DND-41 (cell line): ENCODE measurements at regions not wholly inside any gene's neighbourhood (a gene's known extent, or its start where the extent isn't known, plus 50 kb on each side); places are given as distances from the start of the nearest gene placed in this dataset.

Experiments used
- ATAC-seq: fragments of 200-7000 bp; cut with Tn5 transposase; 3 replicates; pipeline ENCODE4 v1.9.1; 2021; ENCODE audit warnings: low read depth; ENCODE audit not compliant: insufficient read depth
- DNase-seq: peaks from one replicate; pipeline ENCODE4 v3.0.0-alpha.2; 2020
- H2AFZ ChIP-seq: 2 replicates; pipeline ENCODE4 v1.6.0; 2012; ENCODE audit warnings: low read depth, low read length
- H3K27ac ChIP-seq: 2 replicates; pipeline ENCODE4 v1.5.1; 2012; ENCODE audit warnings: low read length, inconsistent platforms
- H3K27me3 ChIP-seq: fragments of 200-600 bp; sonication (generic); 2 replicates; pipeline ENCODE4 v1.6.0; 2012; ENCODE audit warnings: low read length, mild to moderate bottlenecking, inconsistent platforms; ENCODE audit not compliant: insufficient read depth, poor library complexity
- H3K36me3 ChIP-seq: 2 replicates; pipeline ENCODE4 v1.5.1; 2012; ENCODE audit warnings: low read length, inconsistent platforms; ENCODE audit not compliant: insufficient read depth
- H3K4me1 ChIP-seq: 2 replicates; pipeline ENCODE4 v1.5.1; 2012; ENCODE audit warnings: mild to moderate bottlenecking, low read length; ENCODE audit not compliant: insufficient read depth
- H3K4me2 ChIP-seq: 2 replicates; pipeline ENCODE4 v1.6.0; 2012; ENCODE audit warnings: mild to moderate bottlenecking, moderate library complexity, low read length, inconsistent platforms; ENCODE audit not compliant: insufficient read depth
- H3K4me3 ChIP-seq, 2 experiments: fragments of 200-600 bp in 1 of 2; shearing (Covaris generic) in 1 of 2; 2 replicates each; pipeline ENCODE4 v1.5.1; 2012 to 2016; ENCODE audit warnings: inconsistent platforms in 2 of 2, low read length in 2 of 2, mild to moderate bottlenecking in 2 of 2, low read depth in 1 of 2, moderate library complexity in 1 of 2
- H3K79me2 ChIP-seq: 2 replicates; pipeline ENCODE4 v1.6.0; 2012; ENCODE audit warnings: low read length, inconsistent platforms; ENCODE audit not compliant: insufficient read depth
- H3K9ac ChIP-seq: 2 replicates; pipeline ENCODE4 v1.6.0; 2012; ENCODE audit warnings: low read depth, mild to moderate bottlenecking, inconsistent platforms, low read length, moderate library complexity
- H3K9me3 ChIP-seq: 2 replicates; pipeline ENCODE4 v1.5.1; 2012; ENCODE audit warnings: low read length, moderate library complexity, mild to moderate bottlenecking, inconsistent platforms; ENCODE audit not compliant: insufficient read depth, severe bottlenecking
- H4K20me1 ChIP-seq: 2 replicates; pipeline ENCODE4 v1.6.0; 2012; ENCODE audit warnings: low read length; ENCODE audit not compliant: insufficient read depth
- EZH2 ChIP-seq: IDR thresholded peaks from 3 replicates; pipeline ENCODE4 v1.6.1; 2012; ENCODE audit warnings: borderline replicate concordance, low read depth, mild to moderate bottlenecking, moderate library complexity, low read length, inconsistent platforms; ENCODE audit not compliant: severe bottlenecking
- TF ChIP-seq, protein P1 (sequence below): IDR thresholded peaks from 2 replicates; pipeline ENCODE4 v1.5.1; 2012; ENCODE audit warnings: borderline replicate concordance, low read length, moderate library complexity, mild to moderate bottlenecking; ENCODE audit not compliant: poor library complexity, severe bottlenecking; ENCODE audit errors: extremely low read depth

DNA sequence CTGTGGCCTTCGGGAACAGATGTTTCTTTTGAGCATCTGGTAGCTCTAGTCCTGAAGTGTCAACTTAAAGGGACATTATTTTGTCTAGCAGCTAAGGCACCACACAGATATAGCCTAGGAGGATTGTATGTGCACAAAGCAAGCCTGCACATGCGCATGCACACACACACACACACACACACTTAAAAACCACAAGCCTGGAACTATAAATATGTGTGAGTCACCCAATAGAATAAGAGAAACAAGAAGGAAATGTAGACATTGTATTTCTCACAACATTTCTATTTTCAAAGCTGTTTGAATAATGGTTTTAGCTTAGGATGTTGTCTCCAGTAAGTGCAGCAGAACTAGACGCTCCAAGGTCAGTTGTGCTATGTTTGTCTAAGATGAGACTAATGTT lies 516.5 kb downstream of the SUCLA2 start:
- Histone ChIP-seq H3K27ac (no peak overlapping the region), H2AFZ (no peak overlapping the region), H3K9me3 (no peaks in the 10 kb centered on the region), H3K4me2 (no peak overlapping the region), H3K79me2 (no peaks in the 10 kb centered on the region), H3K4me1 (no peaks in the 10 kb centered on the region), H3K9ac (no peak overlapping the region), H3K4me3 (no peak overlapping the region), H3K27me3 (peaks cover 6% of the 10 kb centered on the region), H4K20me1 (no peaks in the 10 kb centered on the region), H3K36me3 (no peaks in the 10 kb centered on the region)
- TF ChIP-seq EZH2, result no peak
- TF ChIP-seq, protein P1, sequence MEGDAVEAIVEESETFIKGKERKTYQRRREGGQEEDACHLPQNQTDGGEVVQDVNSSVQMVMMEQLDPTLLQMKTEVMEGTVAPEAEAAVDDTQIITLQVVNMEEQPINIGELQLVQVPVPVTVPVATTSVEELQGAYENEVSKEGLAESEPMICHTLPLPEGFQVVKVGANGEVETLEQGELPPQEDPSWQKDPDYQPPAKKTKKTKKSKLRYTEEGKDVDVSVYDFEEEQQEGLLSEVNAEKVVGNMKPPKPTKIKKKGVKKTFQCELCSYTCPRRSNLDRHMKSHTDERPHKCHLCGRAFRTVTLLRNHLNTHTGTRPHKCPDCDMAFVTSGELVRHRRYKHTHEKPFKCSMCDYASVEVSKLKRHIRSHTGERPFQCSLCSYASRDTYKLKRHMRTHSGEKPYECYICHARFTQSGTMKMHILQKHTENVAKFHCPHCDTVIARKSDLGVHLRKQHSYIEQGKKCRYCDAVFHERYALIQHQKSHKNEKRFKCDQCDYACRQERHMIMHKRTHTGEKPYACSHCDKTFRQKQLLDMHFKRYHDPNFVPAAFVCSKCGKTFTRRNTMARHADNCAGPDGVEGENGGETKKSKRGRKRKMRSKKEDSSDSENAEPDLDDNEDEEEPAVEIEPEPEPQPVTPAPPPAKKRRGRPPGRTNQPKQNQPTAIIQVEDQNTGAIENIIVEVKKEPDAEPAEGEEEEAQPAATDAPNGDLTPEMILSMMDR, result no peak
- ATAC-seq (no peak), DNase-seq (no peak)

DNA sequence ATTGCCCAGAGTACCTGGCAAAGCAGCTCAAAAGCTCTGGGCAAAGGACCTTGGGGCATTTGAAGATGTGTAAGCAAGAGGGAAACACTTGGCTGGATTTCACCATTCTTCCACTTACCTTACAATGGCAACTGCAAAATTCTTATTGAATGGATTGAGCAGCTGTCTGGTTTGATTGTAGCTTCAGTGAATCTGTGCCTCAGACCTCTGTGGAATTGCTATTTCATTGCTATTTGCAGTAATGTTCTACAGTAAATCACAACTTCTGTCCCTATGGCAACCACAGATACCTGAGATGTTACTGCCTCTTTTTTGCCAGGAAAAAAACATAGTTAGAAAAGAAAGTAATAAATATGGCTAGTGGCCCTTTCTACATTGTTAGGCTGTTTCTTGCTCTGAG lies 519.5 kb downstream of the SUCLA2 start:
- Histone ChIP-seq H3K79me2 (no peaks in the 10 kb centered on the region), H2AFZ (no peak overlapping the region), H4K20me1 (no peaks in the 10 kb centered on the region), H3K9ac (no peak overlapping the region), H3K4me2 (no peak overlapping the region), H3K27ac (no peak overlapping the region), H3K4me1 (no peaks in the 10 kb centered on the region), H3K9me3 (no peaks in the 10 kb centered on the region), H3K4me3 (no peak overlapping the region), H3K27me3 (peaks cover 6% of the 10 kb centered on the region), H3K36me3 (no peaks in the 10 kb centered on the region)
- DNase-seq, result no peak
- ATAC-seq, result no peak
- TF ChIP-seq, protein P1, result no peak
- TF ChIP-seq EZH2, result no peak

DNA sequence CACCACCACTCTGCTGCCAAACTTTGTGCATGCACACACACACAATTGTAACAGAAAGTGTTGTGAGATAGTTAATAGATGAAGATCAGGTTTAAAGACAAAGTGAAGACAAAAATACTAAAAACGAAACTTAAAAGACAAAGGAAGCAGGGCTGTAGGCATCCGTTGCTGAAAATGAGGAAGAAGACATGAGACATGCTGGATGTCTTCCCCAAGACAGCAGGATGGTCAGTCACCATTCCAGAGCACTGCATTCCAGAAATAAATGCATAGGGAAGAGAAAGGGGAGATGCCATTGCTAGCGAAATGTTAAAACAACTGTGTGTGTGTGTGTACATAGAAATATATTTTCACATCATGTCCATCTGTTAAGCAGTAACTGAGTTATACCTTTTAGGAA lies 520.1 kb downstream of the SUCLA2 start:
- Histone ChIP-seq H3K27ac (no peak overlapping the region), H3K36me3 (no peaks in the 10 kb centered on the region), H3K4me1 (no peaks in the 10 kb centered on the region), H3K27me3 (peaks cover 6% of the 10 kb centered on the region), H3K4me2 (no peak overlapping the region), H4K20me1 (no peaks in the 10 kb centered on the region), H3K79me2 (no peaks in the 10 kb centered on the region), H3K4me3 (no peak overlapping the region), H3K9ac (no peak overlapping the region), H3K9me3 (no peaks in the 10 kb centered on the region), H2AFZ (no peak overlapping the region)
- no peak for DNase-seq
- no peak for TF ChIP-seq EZH2
- TF ChIP-seq, protein P1, result no peak
- ATAC-seq, result no peak

DNA sequence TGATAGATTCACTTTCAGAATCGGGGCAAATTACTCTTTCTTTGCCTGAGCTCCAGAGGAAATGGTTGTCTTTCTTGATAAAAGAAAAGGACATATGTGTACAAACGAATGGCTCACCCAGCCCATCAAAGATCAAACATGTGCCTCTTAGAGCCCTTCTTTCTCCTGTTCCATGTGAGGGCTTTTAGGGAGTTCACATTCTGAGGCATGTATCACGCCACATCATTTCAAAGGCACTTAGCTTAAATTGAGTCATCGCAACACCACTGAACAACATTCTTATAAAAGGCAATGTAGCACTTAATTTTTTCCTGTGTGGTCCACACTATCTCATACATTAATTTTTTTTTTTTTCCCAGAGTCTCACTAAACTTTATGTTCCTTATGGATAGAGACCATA lies 521.0 kb downstream of the SUCLA2 start:
- H3K4me3 ChIP-seq, result no peak overlapping the region
- H3K4me2 ChIP-seq, result no peak overlapping the region
- H2AFZ ChIP-seq, result no peak overlapping the region
- no peak for ATAC-seq
- H3K79me2 ChIP-seq, result no peaks in the 10 kb centered on the region
- peaks cover 3% of the 10 kb centered on the region for H3K27me3 ChIP-seq
- TF ChIP-seq, protein P1, result no peak
- no peak for TF ChIP-seq EZH2
- no peaks in the 10 kb centered on the region for H3K9me3 ChIP-seq
- H3K36me3 ChIP-seq, result no peaks in the 10 kb centered on the region
- H3K4me1 ChIP-seq, result no peaks in the 10 kb centered on the region
- no peaks in the 10 kb centered on the region for H4K20me1 ChIP-seq
- no peak overlapping the region for H3K27ac ChIP-seq
- DNase-seq, result no peak
- H3K9ac ChIP-seq, result no peak overlapping the region
